ENCODE measurements at regions not wholly inside any gene's neighbourhood (a gene's known extent, or its start where the extent isn't known, plus 50 kb on each side); places are given as distances from the start of the nearest gene placed in this dataset.

DNA sequence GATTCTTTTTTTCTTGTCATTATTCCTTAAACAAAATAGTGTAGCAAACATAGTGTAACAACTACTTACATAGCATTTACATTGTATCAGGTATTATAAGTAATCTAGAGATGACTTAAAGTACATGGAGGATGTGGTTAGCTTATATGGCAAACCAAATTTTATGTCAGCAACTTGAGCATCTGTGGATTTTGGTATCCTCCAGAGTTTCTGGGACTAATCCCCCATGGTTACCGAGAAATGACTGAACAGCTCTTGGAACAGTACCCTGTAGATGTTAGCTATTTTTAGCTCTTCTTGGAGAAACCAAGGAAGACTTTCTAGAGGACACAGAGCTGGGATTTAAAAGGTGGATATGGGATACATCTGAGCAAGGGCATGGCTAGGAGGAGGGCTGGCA, 157.6 kb upstream of the KLF4 start:
- DNase-seq = no peak
- TF ChIP-seq, protein P1, sequence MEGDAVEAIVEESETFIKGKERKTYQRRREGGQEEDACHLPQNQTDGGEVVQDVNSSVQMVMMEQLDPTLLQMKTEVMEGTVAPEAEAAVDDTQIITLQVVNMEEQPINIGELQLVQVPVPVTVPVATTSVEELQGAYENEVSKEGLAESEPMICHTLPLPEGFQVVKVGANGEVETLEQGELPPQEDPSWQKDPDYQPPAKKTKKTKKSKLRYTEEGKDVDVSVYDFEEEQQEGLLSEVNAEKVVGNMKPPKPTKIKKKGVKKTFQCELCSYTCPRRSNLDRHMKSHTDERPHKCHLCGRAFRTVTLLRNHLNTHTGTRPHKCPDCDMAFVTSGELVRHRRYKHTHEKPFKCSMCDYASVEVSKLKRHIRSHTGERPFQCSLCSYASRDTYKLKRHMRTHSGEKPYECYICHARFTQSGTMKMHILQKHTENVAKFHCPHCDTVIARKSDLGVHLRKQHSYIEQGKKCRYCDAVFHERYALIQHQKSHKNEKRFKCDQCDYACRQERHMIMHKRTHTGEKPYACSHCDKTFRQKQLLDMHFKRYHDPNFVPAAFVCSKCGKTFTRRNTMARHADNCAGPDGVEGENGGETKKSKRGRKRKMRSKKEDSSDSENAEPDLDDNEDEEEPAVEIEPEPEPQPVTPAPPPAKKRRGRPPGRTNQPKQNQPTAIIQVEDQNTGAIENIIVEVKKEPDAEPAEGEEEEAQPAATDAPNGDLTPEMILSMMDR (IDR thresholded peaks at IDR 0.05) = no peak
- Histone ChIP-seq H3K9me3 (no peaks in the 10 kb centered on the region), H3K4me1 (peaks cover 0 to 11% (median 0%) of the 10 kb centered on the region in 4 donors), H3K27ac (no peak overlapping the region), H3K36me3 (no peaks in the 10 kb centered on the region), H3K27me3 (no peaks in the 10 kb centered on the region), H3K4me3 (no peak overlapping the region)
- intact Hi-C loops (cut with DNase I; ENCODE audit: low total_unique reads) = no loop called here

- no peaks in the 10 kb centered on the region for H3K27me3 ChIP-seq
- H3K27ac ChIP-seq = no peak overlapping the region
- H3K9me3 ChIP-seq = no peaks in the 10 kb centered on the region
- peaks cover 0 to 11% (median 0%) of the 10 kb centered on the region in 4 donors for H3K4me1 ChIP-seq
- H3K36me3 ChIP-seq = no peaks in the 10 kb centered on the region
- intact Hi-C loops (cut with DNase I; ENCODE audit: low total_unique reads) = no loop called here
- TF ChIP-seq, protein P1 (IDR thresholded peaks at IDR 0.05) = no peak
- no peak overlapping the region for H3K4me3 ChIP-seq
- DNase-seq = no peak
Measured at GRCh38 chr9:107645464-107645833, 155.9 kb upstream of the KLF4 start.

- Histone ChIP-seq H3K27ac (no peak overlapping the region), H3K9me3 (no peaks in the 10 kb centered on the region), H3K4me1 (peaks cover 0 to 11% (median 0%) of the 10 kb centered on the region in 4 donors), H3K4me3 (no peak overlapping the region), H3K36me3 (no peaks in the 10 kb centered on the region), H3K27me3 (no peaks in the 10 kb centered on the region)
- intact Hi-C loops (cut with DNase I; ENCODE audit: low total_unique reads) = no loop called here
- TF ChIP-seq, protein P1 (IDR thresholded peaks at IDR 0.05) = no peak
- DNase-seq = peak; percentile 71 to 83
Measured at GRCh38 chr9:107644733-107645463, 155.3 kb upstream of the KLF4 start.

DNA sequence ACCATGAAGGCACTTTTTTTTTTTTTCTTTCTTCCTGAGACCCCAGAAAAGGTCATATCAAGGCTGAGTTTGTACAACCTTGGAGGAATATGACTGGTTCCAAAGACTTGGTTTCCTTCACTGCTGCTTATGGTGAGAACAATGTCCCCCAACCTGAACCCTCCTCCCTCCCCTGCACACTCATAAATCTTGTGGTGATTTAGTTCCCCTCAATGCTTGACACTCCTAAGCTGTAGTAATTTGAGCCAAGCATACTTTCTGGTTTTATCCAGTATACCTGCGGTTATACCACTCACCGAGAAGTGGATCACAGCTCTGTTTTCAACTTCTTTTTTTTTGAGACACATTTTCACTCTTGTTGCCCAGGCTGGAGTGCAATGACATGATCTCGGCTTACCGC, 149.9 kb upstream of the KLF4 start:
- intact Hi-C loops (cut with DNase I; ENCODE audit: low total_unique reads) = loop anchor here (2.0 to 5.0 kb wide), 2 partner anchors 93 to 111 kb away; no protein-coding TSS in a partner anchor
- peak overlapping the region; percentile 96 to 99 for H3K27ac ChIP-seq
- TF ChIP-seq, protein P1 (IDR thresholded peaks at IDR 0.05) = no peak
- no peaks in the 10 kb centered on the region for H3K9me3 ChIP-seq
- H3K27me3 ChIP-seq = no peaks in the 10 kb centered on the region
- peaks cover 0 to 27% (median 12%) of the 10 kb centered on the region in 4 donors for H3K4me1 ChIP-seq
- no peak for DNase-seq
- no peaks in the 10 kb centered on the region for H3K36me3 ChIP-seq
- H3K4me3 ChIP-seq = no peak overlapping the region

- peak; percentile 82 to 88 for DNase-seq
- intact Hi-C loops (cut with DNase I; ENCODE audit: low total_unique reads) = loop anchor here (2.0 to 5.0 kb wide), 2 partner anchors 94 to 112 kb away; no protein-coding TSS in a partner anchor
- Histone ChIP-seq H3K4me1 (peaks cover 0 to 27% (median 12%) of the 10 kb centered on the region in 4 donors), H3K27me3 (no peaks in the 10 kb centered on the region), H3K36me3 (no peaks in the 10 kb centered on the region), H3K27ac (peak overlapping the region; percentile 96 to 99), H3K9me3 (no peaks in the 10 kb centered on the region), H3K4me3 (peak overlapping the region; percentile 46 to 53)
- TF ChIP-seq, protein P1 (IDR thresholded peaks at IDR 0.05) = no peak
Measured at GRCh38 chr9:107638521-107639310, 149.1 kb upstream of the KLF4 start.
